ENCODE measurements at regions not wholly inside any gene's neighbourhood (a gene's known extent, or its start where the extent isn't known, plus 50 kb on each side); places are given as distances from the start of the nearest gene placed in this dataset.

- H3K9me3 ChIP-seq (ENCODE audit: control insufficient read depth, insufficient read depth, low read length) = peaks cover 2% of the 10 kb centered on the region; the same call in 1 of the 2 replicates
- H3K27ac ChIP-seq (ENCODE audit: insufficient read depth, low read length) = no peak overlapping the region
- H2AK5ac ChIP-seq (ENCODE audit: low read depth, low read length) = no peak overlapping the region
- no peak overlapping the region for H4K5ac ChIP-seq (ENCODE audit: low read depth, low read length)
- no peak overlapping the region for H3K14ac ChIP-seq (replicated peaks; ENCODE audit: low read depth, low read length)
- no peak overlapping the region for H2AFZ ChIP-seq (replicated peaks; ENCODE audit: low read length, poor library complexity)
- in situ Hi-C loops (cut with MboI; ENCODE audit: low sequenced_read_pairs) (no loop called here), intact Hi-C loops (cut with micrococcal nuclease) (no loop called here), dilution Hi-C loops (cut with HindIII; ENCODE audit: low sequenced_read_pairs, unreplicated experiment) (no loop called here)
- no peaks in the 10 kb centered on the region for H3K36me3 ChIP-seq (ENCODE audit: control insufficient read depth, insufficient read depth, low read length)
- TF ChIP-seq CTCF (conservative IDR thresholded peaks at IDR 0.05; ENCODE audit: low read depth, low read length) (no peak), BHLHE40 (IDR thresholded peaks at IDR 0.05; ENCODE audit: low read depth, low read length) (no peak), RAD21 (IDR thresholded peaks at IDR 0.05; ENCODE audit: low read length) (no peak), FOS (IDR thresholded peaks at IDR 0.05; ENCODE audit: low read depth, low read length) (no peak), CHD1 (IDR thresholded peaks at IDR 0.05; ENCODE audit: low read depth, low read length) (no peak), SMC3 (IDR thresholded peaks at IDR 0.05; ENCODE audit: low read depth, low read length) (no peak), MXI1 (IDR thresholded peaks at IDR 0.05; ENCODE audit: borderline replicate concordance, low read depth, low read length) (no peak)
- DNase-seq (no peak), ATAC-seq (ENCODE audit: low read depth) (no peak)
- no peak overlapping the region for H3K4me3 ChIP-seq (ENCODE audit: insufficient read depth, low read depth, low read length)
- no peaks in the 10 kb centered on the region for H3K9me1 ChIP-seq (ENCODE audit: insufficient read depth, low read length)
- no CpG with 5 or more reads among the region's 1 CpG for WGBS, 2 experiments (ENCODE audit: extremely low coverage in 2 of 2, insufficient read length in 1 of 2)
- no peaks in the 10 kb centered on the region for H3K4me1 ChIP-seq (ENCODE audit: control insufficient read depth, insufficient read depth, low read length)
- no peak overlapping the region for H3K23ac ChIP-seq (ENCODE audit: low read depth, low read length)
- no peaks in the 10 kb centered on the region for H4K20me1 ChIP-seq (ENCODE audit: insufficient read depth, low read length)
- no peaks in the 10 kb centered on the region for H3K27me3 ChIP-seq (ENCODE audit: control insufficient read depth, insufficient read depth, low read length)
- no peak overlapping the region for H4K91ac ChIP-seq (ENCODE audit: insufficient read depth, low read depth, low read length)
- H2BK15ac ChIP-seq (ENCODE audit: low read depth, low read length) = no peak overlapping the region
- H3K9ac ChIP-seq (ENCODE audit: low read depth, low read length) = no peak overlapping the region
- CTCF ChIA-PET = no interaction called here
- H2AK9ac ChIP-seq (replicated peaks; ENCODE audit: low read depth, low read length, poor library complexity) = no peak overlapping the region
- H2BK20ac ChIP-seq (ENCODE audit: low read depth, low read length) = no peak overlapping the region
- H4K8ac ChIP-seq (ENCODE audit: low read depth in 2 of 2, low read length in 2 of 2) = no peak overlapping the region
- no peak overlapping the region for H3K4me2 ChIP-seq (ENCODE audit: low read depth, low read length)
- POLR2A ChIA-PET (ENCODE audit: unreplicated experiment) = no interaction called here
- H3K56ac ChIP-seq (ENCODE audit: extremely low read depth, insufficient read depth, low read length) = no peak overlapping the region
- H3K79me1 ChIP-seq (ENCODE audit: low read depth in 1 of 2, low read length in 2 of 2) = no peaks in the 10 kb centered on the region
- H3K4ac ChIP-seq (ENCODE audit: low read depth, low read length) = no peak overlapping the region
- no peak overlapping the region for H3K18ac ChIP-seq (ENCODE audit: low read depth, low read length)
- no TSS peak for BruUV-seq (replicated peaks)
- no peak overlapping the region for H2BK120ac ChIP-seq (ENCODE audit: low read depth, low read length)
- no peak overlapping the region for H2BK5ac ChIP-seq (ENCODE audit: low read depth, low read length, poor library complexity, severe bottlenecking)
Measured at GRCh38 chrX:142828129-142828528, 197.6 kb upstream of the SPANXN4 start.
